ENCODE measurements at regions not wholly inside any gene's neighbourhood (a gene's known extent, or its start where the extent isn't known, plus 50 kb on each side); places are given as distances from the start of the nearest gene placed in this dataset.

- TF ChIP-seq ZGPAT (CRISPR knock-in tag; IDR thresholded peaks at IDR 0.05) (no peak), HNRNPH1 (optimal IDR thresholded peaks at IDR 0.05; ENCODE audit: low read depth, low read length) (no peak), TFDP1 (CRISPR knock-in tag; IDR thresholded peaks at IDR 0.05; ENCODE audit: borderline replicate concordance) (no peak), PRDM15 (CRISPR knock-in tag; IDR thresholded peaks at IDR 0.05) (peak; percentile 77), ZHX2 (IDR thresholded peaks at IDR 0.05; ENCODE audit: low read depth) (no peak), ZHX2 (CRISPR knock-in tag; IDR thresholded peaks at IDR 0.05; ENCODE audit: borderline replicate concordance) (no peak), DBP (CRISPR knock-in tag; IDR thresholded peaks at IDR 0.05; ENCODE audit: not compliant biosample characterization) (no peak), SMYD3 (CRISPR knock-in tag; IDR thresholded peaks at IDR 0.05) (0 out of 2 replicates have a peak, but pooled peaks have one; percentile 64), GFI1 (CRISPR knock-in tag; IDR thresholded peaks at IDR 0.05; ENCODE audit: borderline replicate concordance) (no peak), ZNF510 (CRISPR knock-in tag; IDR thresholded peaks at IDR 0.05; ENCODE audit: low read depth) (no peak), ZBTB38 (CRISPR knock-in tag; IDR thresholded peaks at IDR 0.05) (peak; percentile 79), ATF4 (CRISPR knock-in tag; IDR thresholded peaks at IDR 0.05) (no peak), ARID2 (CRISPR knock-in tag; IDR thresholded peaks at IDR 0.05; ENCODE audit: borderline replicate concordance) (no peak)
These were observed 311.4 kb downstream of the SEC14L1 start (continued) for GRCh38 chr17:77451894-77452852.

Measured in HepG2 (cell line).